Dendritic cell treated with granulocyte-macrophage colony-stimulating factor and Interleukin-4, amounts not matched to agents 40 ng/mL and 50 ng/mL, for 4 days (primary cell): ENCODE measurements at regions not wholly inside any gene's neighbourhood (a gene's known extent, or its start where the extent isn't known, plus 50 kb on each side); places are given as distances from the start of the nearest gene placed in this dataset.

ENCODE experiments used
- H3K27ac Mint-ChIP-seq: one replicate; pipeline ENCODE4 v1.8.0; 2022; ENCODE audit warnings: mild to moderate bottlenecking, mixed read lengths
- H3K27me3 Mint-ChIP-seq: one replicate; pipeline ENCODE4 v1.8.0; 2022; ENCODE audit warnings: mild to moderate bottlenecking, mixed read lengths
- H3K36me3 Mint-ChIP-seq: one replicate; pipeline ENCODE4 v1.8.0; 2022; ENCODE audit warnings: low read depth, mixed read lengths
- H3K4me1 Mint-ChIP-seq: one replicate; pipeline ENCODE4 v1.8.0; 2022; ENCODE audit warnings: low read depth, mixed read lengths
- H3K4me3 Mint-ChIP-seq: one replicate; pipeline ENCODE4 v1.8.0; 2022; ENCODE audit warnings: mild to moderate bottlenecking, moderate library complexity, mixed read lengths
- H3K9me3 Mint-ChIP-seq: one replicate; pipeline ENCODE4 v1.8.0; 2022; ENCODE audit warnings: mixed read lengths
- intact Hi-C: fragments of 100-400 bp; cut with micrococcal nuclease; formaldehyde crosslinking; loops from one replicate; pipeline ENCODE4 v1.15.0; 2022

DNA sequence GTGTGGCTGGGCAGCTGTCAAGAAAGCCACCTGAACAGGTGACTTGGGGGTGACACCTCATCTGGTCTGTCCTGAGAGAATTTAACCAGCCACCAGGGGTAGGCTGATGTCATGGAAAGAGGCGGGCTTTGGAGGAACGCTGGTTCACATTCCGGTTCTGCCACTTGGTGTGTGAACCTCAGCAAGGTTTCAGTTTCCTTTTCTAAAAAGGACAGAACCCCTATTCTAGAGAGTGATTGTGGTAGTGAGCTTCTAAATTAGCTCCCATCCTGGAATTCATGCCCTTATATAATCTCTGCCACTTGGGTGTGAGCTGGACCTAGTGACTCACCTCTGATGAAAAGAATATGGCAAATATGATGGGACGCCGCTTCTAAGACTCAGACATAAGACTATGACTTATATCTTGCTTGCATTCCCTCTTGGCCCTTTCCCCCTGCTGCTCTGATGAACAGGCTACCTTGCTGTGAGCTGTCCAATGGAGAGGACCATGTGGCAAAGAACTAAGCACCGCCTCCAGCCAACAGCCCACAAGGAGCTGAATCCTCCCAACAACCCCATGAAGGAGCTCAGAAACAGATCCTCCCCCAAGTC, 332.1 kb downstream of the RRAGC start:
- intact Hi-C loops, result no loop called here
- Mint-ChIP-seq H3K27ac (no peak overlapping the region), H3K4me1 (no peaks in the 10 kb centered on the region), H3K9me3 (no peaks in the 10 kb centered on the region), H3K4me3 (no peak overlapping the region), H3K36me3 (no peaks in the 10 kb centered on the region), H3K27me3 (peaks cover 18% of the 10 kb centered on the region)

DNA sequence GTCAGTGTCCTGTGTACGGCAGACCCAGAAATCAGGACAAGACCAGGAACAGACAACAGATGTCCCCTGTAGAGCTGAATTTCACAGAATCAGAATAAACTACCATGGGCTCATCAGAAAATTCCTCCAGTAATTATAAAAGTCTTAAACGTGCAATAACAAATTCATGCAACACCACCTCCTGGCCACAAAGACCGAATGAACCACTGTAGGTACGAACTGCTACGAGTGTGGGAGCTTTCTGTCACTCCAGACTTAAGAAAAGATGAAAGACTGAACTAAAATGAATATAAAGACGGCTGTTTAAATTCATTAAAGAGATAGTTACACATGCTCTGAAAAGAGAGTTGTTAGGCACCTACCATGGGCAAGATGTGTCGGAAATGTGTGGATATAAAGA, 333.5 kb downstream of the RRAGC start:
- H3K36me3 Mint-ChIP-seq, result no peaks in the 10 kb centered on the region
- peaks cover 19% of the 10 kb centered on the region for H3K27me3 Mint-ChIP-seq
- H3K4me3 Mint-ChIP-seq, result no peak overlapping the region

DNA sequence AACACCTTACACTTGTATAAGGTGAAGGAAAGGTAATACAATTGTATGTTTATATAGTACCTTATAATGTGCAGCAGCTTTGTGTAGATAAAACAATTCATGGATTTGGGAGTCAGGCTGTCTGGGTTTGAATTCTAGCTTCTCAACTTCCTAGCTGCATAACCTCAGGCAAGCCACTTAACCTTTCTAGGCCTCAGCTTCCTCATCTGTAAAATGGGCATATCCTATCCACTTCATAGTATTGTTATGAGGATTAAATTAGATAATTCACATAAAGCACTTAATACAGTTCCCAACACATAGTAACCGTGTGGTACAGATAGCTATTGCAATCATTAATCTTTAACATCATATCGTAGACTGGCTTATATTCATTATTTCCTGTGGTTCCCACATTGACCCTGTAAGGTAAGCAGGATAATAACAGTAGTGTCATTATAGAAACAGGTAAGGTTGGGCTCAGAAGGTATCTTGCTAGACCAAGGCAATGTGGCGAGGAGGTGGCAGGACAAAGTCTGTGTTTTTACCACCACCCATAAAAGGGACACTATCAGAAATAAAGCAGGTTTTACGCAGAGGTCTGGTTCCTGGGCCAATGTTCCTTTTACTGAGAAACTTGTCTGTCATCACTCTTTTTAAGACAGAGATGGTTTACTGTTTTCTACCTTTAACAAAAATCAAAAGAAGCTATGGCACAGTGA, 334.1 kb downstream of the RRAGC start:
- intact Hi-C loops, result no loop called here
- Mint-ChIP-seq H3K36me3 (no peaks in the 10 kb centered on the region), H3K27ac (no peak overlapping the region), H3K4me3 (no peak overlapping the region), H3K9me3 (no peaks in the 10 kb centered on the region), H3K4me1 (no peaks in the 10 kb centered on the region), H3K27me3 (peaks cover 20% of the 10 kb centered on the region)

More for the DNA sequence above, 333.5 kb downstream of the RRAGC start:
- H3K27ac Mint-ChIP-seq, result no peak overlapping the region
- no peaks in the 10 kb centered on the region for H3K4me1 Mint-ChIP-seq
- no peaks in the 10 kb centered on the region for H3K9me3 Mint-ChIP-seq
- intact Hi-C loops, result no loop called here

DNA sequence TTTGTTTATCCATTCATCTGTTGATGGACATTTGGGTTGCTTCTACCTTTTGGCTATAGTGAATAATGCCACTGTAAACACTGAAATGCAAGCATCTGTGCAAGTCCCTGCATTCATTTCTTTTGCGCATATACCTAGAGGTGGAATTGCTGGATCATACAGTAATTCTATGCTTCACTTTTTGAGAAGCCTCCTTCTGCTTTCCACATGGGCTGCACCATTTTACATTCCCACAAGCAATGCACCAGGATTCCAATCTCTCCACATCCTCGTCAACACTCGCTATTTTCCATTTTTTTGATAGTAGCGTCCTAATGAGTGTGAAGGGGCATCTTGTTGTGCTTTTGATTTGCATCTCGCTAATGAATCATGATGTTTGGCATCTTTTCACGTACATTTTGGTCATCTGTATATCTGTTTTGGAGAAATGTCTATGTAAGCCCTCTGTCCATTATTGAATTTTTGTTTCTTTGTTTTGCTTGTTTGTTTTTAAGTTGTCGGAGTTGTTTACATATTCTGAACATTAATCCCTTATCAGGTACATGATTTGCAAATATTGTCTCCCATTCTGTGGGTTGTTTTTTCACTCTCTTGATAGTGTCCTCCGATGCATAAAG, 335.4 kb downstream of the RRAGC start:
- H3K27me3 Mint-ChIP-seq, result peaks cover 26% of the 10 kb centered on the region
- intact Hi-C loops, result no loop called here
- H3K4me1 Mint-ChIP-seq, result no peaks in the 10 kb centered on the region
- no peak overlapping the region for H3K4me3 Mint-ChIP-seq
- no peaks in the 10 kb centered on the region for H3K36me3 Mint-ChIP-seq
- no peaks in the 10 kb centered on the region for H3K9me3 Mint-ChIP-seq
- no peak overlapping the region for H3K27ac Mint-ChIP-seq

DNA sequence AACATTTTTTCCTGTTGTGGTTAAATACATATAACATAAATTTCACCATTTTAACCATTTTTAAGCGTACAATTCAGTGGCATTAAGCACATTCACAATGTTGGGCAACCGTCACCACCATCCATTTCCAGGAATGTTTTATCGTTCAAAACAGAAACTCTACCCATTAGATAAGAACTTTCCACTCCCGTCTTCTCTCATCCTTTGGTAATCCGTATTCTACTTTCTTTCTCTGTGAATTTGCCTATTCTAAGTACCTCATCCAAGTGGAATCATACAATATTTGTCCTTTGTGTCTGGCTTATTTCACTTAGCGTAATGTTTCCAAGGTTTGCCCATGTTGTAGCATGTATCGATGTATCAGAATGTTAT, 336.0 kb downstream of the RRAGC start:
- H3K4me3 Mint-ChIP-seq, result no peak overlapping the region
- no peaks in the 10 kb centered on the region for H3K4me1 Mint-ChIP-seq
- H3K27me3 Mint-ChIP-seq, result peaks cover 27% of the 10 kb centered on the region
- no peak overlapping the region for H3K27ac Mint-ChIP-seq
- H3K9me3 Mint-ChIP-seq, result no peaks in the 10 kb centered on the region
- intact Hi-C loops, result no loop called here
- H3K36me3 Mint-ChIP-seq, result no peaks in the 10 kb centered on the region

DNA sequence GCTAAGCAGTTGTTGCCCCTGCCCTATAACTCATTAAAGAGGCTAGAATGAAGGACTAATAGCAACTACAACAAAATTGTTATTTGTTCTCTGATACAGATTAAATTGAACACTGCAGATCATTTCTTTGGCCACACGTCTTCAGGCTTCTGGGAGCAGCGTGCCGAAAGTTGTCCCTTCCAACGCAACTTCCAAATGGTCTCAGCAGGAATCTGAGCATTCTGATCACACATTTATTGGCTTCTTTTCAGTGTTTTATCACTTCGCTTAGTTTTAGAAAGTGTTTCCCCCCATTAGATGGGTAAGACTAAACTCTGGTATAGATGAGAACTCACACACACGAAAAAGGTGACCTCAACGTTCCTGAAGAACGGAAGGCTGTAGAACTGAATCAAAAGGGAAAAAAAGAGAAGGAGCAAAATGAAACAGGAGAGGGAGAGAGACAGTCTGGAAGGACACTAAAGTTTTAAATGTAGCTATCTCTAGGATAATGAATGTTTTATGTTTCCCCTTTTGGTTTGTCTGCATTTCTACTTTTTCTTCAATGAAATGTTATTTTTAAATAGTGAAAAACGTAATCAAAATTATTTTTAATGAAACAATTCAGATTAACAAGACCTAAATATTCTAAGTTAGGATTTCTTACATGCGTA, 336.5 kb downstream of the RRAGC start:
- no peaks in the 10 kb centered on the region for H3K4me1 Mint-ChIP-seq
- intact Hi-C loops, result no loop called here
- no peaks in the 10 kb centered on the region for H3K9me3 Mint-ChIP-seq
- H3K4me3 Mint-ChIP-seq, result no peak overlapping the region
- H3K27me3 Mint-ChIP-seq, result peaks cover 28% of the 10 kb centered on the region
- H3K27ac Mint-ChIP-seq, result no peak overlapping the region
- no peaks in the 10 kb centered on the region for H3K36me3 Mint-ChIP-seq

DNA sequence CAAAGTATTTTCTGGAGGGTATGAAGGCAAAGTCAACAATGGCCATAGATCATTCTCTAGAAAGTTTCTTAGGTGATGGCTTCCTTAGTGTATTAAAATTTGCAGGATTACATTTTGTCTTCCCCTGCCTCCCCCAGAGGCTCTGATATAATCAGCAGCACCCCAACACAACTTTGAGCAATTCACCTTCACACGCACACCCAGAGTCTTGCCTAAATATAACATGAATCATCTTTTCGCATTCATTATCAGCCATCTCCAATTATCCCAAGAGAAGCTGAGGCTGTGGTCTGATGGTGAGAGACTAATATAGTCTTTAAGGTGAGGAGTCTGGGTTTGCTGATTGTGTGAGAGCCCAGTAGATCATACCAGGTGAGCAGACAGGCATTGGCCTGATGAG, 343.0 kb downstream of the RRAGC start:
- no peak overlapping the region for H3K4me3 Mint-ChIP-seq
- H3K27ac Mint-ChIP-seq, result no peak overlapping the region
- no peaks in the 10 kb centered on the region for H3K9me3 Mint-ChIP-seq
- H3K27me3 Mint-ChIP-seq, result peaks cover 12% of the 10 kb centered on the region
- H3K4me1 Mint-ChIP-seq, result no peaks in the 10 kb centered on the region
- intact Hi-C loops, result no loop called here
- H3K36me3 Mint-ChIP-seq, result no peaks in the 10 kb centered on the region

DNA sequence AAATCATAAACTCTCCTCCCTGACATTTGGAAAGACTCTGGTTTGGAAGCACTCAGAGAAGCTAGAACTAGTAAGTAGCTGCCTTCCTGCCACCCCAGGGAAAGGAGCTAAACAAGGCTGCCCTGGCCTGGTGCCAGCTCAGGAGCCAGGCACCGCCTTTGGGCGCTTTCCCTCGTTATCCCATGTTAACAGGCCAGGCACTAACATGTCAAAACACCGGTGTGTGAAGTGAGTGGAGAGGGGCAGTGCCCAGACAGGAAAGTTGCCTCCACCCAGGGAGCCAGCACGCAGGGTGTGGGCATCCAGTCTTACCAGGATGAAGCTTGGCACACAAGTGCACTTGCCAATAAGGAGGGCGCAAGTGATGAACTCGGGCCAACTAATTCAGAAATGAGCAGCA, 346.8 kb downstream of the RRAGC start:
- H3K27ac Mint-ChIP-seq, result no peak overlapping the region
- H3K9me3 Mint-ChIP-seq, result no peaks in the 10 kb centered on the region
- peaks cover 10% of the 10 kb centered on the region for H3K4me1 Mint-ChIP-seq
- peaks cover 8% of the 10 kb centered on the region for H3K27me3 Mint-ChIP-seq
- H3K36me3 Mint-ChIP-seq, result no peaks in the 10 kb centered on the region
- H3K4me3 Mint-ChIP-seq, result no peak overlapping the region
- intact Hi-C loops, result no loop called here

DNA sequence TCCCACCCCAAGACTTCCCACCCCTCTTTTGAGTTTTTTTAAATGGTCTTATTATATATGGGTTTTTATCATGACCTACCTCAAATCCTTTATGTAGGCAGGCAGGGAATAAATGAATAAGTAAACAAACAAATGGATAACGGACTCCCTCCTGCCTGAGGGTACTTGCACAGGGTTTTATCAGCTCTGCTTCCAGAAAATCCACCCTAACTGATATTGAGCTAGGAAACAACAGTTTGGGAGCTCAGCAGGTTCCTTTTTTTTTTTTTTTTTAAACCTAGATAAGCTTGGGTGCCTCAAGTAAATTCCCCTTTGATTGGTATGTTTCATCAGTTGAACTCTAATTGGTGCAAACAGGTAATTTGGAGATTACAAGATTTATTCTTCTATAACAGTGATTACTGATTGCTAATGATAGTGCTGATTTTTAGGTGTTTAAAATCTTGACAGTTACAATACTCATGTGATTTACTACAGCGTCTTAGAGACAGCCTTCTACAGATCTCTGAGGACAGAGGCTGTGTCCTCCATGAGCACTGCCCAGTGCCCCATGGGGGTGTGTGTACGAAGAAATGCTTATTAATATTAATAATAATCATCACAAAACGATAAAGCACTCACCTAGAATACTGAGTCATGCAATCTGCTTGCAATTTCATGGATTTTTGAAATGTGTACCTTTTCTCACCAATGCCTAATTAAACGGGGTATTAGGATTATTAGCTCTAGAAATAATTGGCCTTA, 347.4 kb downstream of the RRAGC start:
- Mint-ChIP-seq H3K36me3 (no peaks in the 10 kb centered on the region), H3K27me3 (peaks cover 8% of the 10 kb centered on the region), H3K27ac (no peak overlapping the region)

DNA sequence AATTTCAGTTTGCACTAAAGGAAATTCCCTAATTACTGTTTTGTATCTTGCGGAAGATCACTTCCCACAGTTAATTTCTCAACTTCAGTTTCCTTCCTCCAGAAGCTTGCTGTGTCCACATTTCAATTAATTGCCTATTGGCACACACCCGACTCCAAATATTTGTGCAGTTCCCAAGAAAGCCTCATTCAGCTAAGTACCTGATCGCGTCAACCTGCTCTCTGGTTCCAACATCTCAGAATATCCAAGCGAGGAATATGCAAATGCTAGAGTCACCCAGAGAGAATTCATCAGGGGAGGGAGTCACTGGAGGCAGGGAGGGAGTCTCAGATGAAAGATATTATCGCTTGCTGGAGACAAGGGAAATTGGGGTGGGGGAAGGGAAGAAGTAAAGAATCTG, 351.3 kb downstream of the RRAGC start:
- Mint-ChIP-seq H3K4me3 (no peak overlapping the region), H3K27ac (no peak overlapping the region), H3K4me1 (peaks cover 12% of the 10 kb centered on the region), H3K9me3 (no peaks in the 10 kb centered on the region), H3K27me3 (peaks cover 10% of the 10 kb centered on the region), H3K36me3 (no peaks in the 10 kb centered on the region)
- intact Hi-C loops, result no loop called here

More for the DNA sequence above, 347.4 kb downstream of the RRAGC start:
- H3K4me1 Mint-ChIP-seq, result peaks cover 12% of the 10 kb centered on the region
- intact Hi-C loops, result no loop called here
- H3K9me3 Mint-ChIP-seq, result no peaks in the 10 kb centered on the region
- H3K4me3 Mint-ChIP-seq, result no peak overlapping the region

DNA sequence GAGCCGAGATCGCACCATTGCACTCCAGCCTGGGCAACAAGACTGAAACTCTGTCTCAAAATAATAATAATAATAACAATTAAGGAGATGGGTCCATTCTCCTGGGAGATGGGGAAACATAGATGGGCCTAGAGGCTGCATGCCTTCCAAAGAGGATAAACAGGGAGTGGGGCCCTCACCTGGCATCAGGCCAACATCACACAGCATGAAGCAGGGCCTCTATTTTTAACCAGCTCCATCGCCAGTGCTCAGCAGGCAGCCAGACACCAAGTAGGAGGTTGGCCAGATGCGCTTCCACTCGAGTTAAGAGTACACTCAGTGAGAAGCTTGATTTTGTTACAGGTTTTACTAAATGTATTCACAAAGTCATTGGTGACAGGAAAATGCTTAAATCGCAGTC, 352.0 kb downstream of the RRAGC start:
- Mint-ChIP-seq H3K27me3 (peaks cover 10% of the 10 kb centered on the region), H3K4me3 (no peak overlapping the region), H3K4me1 (peaks cover 12% of the 10 kb centered on the region), H3K36me3 (no peaks in the 10 kb centered on the region), H3K9me3 (no peaks in the 10 kb centered on the region), H3K27ac (no peak overlapping the region)
- intact Hi-C loops, result no loop called here

DNA sequence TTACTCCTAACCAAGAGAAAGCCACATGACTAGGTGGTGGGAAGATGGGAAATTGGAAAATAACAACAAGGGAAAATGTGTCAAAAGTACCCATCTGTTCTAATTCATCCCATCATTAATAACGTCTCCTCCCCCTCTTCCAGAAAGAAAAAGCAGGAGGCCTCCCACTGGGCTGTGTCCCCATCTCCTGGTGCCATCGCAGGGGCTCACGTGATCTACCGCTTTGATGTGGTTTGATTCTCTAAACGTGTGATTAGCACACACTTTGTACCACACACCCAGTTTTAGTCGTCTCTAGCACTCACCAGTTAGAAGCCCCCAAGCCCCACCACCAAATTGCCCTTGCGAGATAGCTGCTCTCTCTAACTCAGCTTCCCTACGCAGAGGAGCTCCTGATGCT, 353.6 kb downstream of the RRAGC start:
- H3K27me3 Mint-ChIP-seq, result peaks cover 7% of the 10 kb centered on the region
- intact Hi-C loops, result no loop called here
- no peaks in the 10 kb centered on the region for H3K9me3 Mint-ChIP-seq

DNA sequence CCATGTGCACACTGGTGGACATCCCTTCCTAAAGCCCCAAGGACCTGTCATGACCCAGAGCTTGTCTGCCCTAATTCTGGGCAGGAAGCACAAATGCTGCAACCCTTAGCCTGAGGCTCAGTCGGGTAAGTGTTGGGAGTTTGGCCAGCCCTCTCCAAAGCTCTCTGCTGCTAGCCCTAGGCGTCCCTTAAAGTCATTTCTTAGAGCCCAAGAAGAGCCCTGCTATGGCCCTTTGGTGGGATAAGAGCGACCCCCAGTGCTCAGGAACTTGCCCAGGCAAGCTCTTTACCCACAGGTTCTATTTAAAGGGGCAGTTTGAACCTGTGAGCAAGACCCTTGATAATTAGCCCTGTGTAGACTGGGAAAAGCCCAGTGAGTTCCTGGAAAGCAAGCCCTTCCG, 356.8 kb downstream of the RRAGC start:
- H3K27me3 Mint-ChIP-seq, result peaks cover 8% of the 10 kb centered on the region
- peaks cover 15% of the 10 kb centered on the region for H3K4me1 Mint-ChIP-seq
- H3K9me3 Mint-ChIP-seq, result no peaks in the 10 kb centered on the region
- H3K4me3 Mint-ChIP-seq, result no peak overlapping the region
- H3K36me3 Mint-ChIP-seq, result no peaks in the 10 kb centered on the region
- H3K27ac Mint-ChIP-seq, result no peak overlapping the region
- intact Hi-C loops, result no loop called here

More for the DNA sequence above, 353.6 kb downstream of the RRAGC start:
- H3K27ac Mint-ChIP-seq, result no peak overlapping the region
- H3K36me3 Mint-ChIP-seq, result no peaks in the 10 kb centered on the region
- H3K4me3 Mint-ChIP-seq, result no peak overlapping the region
- peaks cover 14% of the 10 kb centered on the region for H3K4me1 Mint-ChIP-seq

DNA sequence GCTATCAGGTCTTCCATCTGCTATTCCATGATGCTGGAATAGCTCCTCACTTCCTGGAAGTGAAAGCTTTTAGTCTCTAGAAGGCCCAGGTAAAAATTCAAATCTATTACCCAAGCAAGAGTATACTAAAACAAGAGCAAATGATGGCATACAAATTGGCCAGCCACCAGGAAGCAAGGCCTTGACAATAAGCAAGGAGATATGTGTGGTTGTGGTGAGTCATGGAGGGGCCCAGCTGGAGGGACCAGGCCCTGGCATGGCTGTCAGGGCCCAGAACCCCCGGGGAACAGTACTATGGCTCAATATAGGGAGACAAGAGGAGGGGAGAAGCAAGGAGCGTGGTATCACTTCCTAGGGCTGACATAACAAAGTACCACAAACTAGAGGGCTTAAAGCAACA, 358.7 kb downstream of the RRAGC start:
- Mint-ChIP-seq H3K4me3 (no peak overlapping the region), H3K27me3 (peaks cover 16% of the 10 kb centered on the region), H3K4me1 (peaks cover 13% of the 10 kb centered on the region), H3K27ac (no peak overlapping the region), H3K36me3 (no peaks in the 10 kb centered on the region), H3K9me3 (no peaks in the 10 kb centered on the region)
- intact Hi-C loops, result no loop called here
